ENCODE measurements at regions not wholly inside any gene's neighbourhood (a gene's known extent, or its start where the extent isn't known, plus 50 kb on each side); places are given as distances from the start of the nearest gene placed in this dataset.
"Not testable (repeated sequence)": the region's sequence is repeated elsewhere in the genome, so short reads cannot be mapped to it uniquely, and the experiment has no call there.

DNA sequence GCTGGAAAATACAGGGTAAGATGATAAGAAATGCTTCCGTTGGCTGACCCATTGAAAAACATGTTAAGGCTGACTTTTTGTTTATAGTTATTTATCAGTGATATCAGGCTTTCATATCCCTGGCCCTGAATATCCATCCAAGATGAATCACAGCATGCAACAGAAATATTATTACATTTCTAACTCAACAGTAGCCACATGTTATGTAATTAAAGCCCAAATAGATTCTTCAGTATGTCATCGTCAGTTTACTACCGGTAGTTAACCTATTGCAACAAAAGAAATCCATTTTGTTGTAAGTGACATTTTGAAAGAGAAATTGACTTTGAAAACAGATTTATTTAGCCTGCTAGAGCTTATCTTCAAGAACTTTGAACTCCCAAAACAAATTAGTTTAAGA is 354.1 kb upstream of the CELF2 start:
- DNase-seq: no peak

DNA sequence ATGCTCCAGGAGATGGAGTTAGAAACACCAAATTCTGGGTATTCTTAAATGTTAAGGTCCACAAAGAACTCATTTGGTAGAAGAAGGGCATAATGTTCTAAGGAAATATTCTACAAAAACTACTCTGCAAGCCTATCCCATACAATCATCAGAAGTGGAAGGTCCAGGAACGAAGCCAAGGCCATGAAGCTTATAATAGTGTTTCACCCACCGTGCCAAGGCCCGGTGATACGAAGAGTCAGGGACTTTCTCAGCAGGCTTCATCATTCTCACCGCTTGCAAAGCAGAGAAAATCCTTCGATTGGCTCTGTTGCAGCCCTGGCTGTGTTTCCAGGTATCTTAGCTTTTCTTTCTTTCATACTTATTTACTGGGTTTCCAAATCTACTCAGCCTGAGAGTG is 351.9 kb upstream of the CELF2 start:
- DNase-seq: no peak

DNA sequence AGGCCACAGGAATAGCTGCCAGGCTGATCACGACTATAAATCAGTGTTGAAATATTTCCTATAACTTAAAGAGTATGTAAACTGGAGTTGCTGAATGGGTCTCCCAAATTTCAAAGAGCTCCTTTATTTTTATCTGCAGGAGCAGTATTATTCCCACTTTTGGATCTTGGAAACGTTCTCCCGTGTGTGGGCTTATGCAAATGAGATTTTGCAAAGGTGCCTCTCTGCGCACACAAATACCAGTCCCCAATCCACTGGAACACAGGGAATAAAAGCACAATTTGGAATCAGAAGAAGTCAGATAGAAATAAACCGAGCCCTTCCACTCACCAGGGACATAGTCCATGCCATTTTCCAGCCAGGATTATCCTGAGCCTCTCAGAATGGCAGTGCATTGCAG is 350.2 kb upstream of the CELF2 start:
- no peak for DNase-seq

DNA sequence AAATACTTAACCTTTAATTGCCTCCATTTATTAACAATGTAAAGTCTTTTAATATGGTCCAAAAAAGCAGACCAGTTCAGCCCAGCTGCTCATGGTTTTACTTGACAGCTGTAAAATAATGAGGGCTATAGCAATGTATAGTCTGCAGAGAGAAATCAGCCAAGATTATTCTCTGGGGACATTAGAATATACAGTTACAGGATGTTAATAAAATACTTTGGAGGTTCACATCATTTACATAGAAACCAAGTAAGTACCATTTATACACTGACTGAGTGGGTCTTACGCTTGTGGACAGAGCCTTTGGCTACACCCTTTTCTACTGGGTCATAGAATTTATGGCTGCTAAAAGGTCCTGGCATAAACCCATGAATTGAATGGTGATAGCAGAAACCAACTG is 340.7 kb upstream of the CELF2 start:
- no peak for DNase-seq

DNA sequence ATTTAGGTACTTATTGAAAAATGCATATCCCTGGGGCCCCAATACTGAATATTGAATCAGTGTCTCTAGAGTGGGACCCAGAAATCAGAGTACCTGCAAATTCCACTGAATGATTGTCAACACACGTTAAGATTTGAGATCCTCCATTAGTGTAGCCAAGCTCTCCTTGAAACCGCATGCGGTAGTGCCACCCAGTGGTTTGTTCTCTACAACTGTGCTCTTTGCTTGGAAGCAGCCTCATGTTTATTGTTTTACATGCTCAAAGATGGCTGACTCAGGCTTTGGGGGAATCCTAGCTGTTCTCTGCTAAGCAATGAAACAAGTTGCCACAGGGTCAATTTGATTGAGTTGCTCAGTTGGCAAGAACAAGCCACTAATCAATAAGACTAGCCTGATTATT is 340.2 kb upstream of the CELF2 start:
- no peak for DNase-seq

DNA sequence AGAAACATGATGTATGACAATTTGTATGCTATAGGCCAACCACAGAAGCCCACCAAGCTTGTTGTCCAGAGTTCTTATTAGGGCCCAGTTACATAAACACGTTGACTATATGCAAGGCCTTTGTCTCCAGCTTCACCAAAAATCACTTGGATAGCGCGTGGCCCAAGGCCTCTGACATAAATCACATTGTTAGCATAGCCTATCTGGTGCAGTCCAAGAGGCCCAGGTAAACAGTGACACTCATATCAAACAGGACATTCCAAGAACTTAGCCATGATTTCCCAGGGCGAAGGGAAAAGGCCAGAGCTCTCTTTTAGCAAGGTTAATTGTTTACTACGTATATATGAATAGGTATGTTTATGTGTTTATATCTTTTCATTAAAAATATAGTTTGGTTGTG is 337.2 kb upstream of the CELF2 start:
- DNase-seq: no peak

DNA sequence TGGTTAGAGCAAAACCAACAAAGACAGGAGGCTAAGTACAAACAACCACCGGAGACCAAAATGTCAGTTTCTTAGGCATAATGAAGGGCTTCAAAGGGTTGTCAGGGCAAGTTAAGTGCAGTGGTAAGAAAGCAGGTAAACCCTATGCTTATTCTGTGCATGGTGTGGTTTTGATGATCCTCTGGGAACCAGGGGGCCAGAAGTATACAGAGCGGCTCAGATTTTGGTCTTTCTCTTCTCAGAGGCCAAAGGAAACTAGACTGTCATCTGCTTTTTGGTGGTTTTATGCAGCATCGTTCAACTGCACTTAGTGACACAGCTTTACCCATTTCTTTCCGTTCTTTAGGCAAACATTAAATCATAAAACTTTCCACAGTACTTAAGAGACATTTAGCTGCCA is 332.7 kb upstream of the CELF2 start:
- no peak for DNase-seq

DNA sequence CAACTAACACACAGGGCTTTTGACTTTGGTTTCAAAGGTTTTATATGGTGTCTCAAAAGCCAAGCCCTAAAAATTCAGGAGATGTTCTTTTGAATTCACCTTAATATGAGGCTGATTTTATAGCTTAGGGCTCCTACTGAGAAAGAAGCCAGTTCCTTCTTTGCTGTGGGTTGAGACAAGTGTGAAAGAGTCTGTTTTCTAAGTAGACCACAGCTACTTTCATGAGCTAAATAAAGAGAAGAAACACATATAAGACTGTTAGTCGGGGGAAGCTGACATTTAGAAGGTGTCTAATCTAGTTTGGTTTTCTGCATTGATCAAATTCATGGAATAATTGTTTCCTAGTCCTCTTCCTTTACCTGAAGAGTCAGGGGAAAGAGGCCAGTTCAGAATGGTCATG is 332.1 kb upstream of the CELF2 start:
- no peak for DNase-seq

DNA sequence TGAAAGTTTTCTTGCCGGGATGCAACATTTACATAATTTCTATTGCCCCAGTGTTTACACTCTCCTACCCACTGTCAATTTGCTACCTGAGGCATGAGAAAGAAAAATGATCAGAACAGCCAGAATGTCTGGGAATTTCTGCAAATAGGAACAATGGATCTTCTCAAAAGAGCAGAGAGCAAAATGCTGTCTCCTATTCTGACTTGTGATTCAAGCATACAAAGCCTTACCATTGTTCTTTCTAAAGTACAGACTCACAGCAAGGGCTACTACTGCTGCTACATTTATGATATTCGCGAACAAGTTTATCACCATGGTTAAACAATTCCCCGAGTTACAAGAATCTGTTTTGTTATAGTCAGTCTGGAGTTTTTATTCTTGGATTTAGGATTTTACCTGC is 329.9 kb upstream of the CELF2 start:
- DNase-seq: no peak

DNA sequence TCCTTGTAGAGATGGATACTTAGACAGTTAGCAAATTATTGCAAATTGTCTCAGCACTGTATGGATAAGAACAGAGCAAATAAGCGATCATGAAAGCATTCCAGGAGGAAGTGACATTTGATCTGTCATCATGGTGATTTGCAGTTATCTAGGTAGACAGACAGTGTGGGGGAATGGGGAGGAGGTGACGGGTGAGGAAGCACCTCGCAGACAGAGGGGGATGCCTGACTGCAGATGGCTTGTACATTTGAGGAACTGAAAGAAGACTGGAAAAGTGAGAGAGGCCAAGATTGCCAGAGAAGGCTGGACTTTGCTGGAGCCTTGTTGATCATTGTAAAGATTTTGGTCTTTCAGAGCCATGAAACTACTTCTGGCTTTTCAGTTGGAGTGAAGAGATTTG is 318.2 kb upstream of the CELF2 start:
- DNase-seq: no peak

DNA sequence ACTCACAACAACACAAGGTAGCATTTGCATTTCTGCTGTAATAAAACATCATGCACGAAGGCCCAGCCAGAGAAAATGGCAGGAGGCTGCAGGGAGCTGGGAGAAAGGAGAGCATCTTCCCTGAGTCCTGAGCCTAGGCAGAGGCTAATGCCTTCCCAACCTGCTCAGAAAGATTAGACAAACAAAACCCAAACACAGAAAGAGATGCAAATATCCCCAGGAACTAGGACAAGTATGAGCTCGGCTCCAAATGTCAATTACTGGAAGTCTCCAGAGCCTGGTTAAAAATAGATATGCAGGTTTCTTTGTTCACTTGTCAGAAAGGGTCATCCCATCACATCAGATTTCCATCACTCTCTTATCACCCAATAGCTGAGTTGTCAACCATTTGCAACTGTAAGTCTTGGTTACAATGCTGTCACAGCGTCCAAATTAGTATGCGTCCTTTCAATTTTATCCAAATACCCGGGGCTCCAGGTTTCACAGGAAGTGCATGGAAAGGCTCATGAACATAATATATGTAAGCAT is 316.5 kb upstream of the CELF2 start:
- no peak for DNase-seq

DNA sequence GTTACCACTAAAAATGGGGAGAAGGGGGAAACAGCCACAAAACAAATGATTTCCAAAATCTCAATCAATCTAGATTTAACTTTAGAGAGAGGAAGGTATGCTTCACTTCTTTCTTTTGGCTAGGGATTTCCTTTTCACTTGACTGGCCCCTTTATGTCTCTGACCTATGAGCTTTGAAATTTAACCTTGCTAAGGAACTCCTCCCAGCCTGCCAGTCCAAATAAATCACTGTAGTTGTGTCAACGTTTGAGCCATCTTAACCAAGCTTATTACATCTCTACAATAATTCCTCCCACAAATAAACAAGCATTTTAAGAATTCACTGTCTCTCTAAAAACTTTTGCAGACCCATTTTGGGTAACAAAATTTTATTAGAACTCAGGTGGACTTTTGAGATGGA is 315.5 kb upstream of the CELF2 start:
- DNase-seq: no peak

DNA sequence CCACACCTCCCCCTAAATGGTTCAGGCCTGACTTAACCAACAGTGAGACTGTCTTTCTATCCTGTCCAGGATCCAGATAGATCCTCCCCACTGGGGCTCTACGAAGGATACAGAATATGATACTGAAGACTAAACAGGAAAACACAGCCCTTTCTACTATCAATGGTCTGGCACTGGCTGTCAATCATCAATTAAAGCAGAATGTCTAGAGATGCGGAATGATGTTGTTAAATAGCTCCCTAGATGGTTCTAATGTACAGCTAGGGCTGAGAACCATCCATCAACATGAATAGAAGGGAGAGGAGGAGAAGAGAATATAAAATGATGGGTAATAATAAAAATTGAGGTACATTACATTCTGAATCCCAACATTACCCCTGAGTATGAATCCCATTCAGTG is 314.3 kb upstream of the CELF2 start:
- no peak for DNase-seq

DNA sequence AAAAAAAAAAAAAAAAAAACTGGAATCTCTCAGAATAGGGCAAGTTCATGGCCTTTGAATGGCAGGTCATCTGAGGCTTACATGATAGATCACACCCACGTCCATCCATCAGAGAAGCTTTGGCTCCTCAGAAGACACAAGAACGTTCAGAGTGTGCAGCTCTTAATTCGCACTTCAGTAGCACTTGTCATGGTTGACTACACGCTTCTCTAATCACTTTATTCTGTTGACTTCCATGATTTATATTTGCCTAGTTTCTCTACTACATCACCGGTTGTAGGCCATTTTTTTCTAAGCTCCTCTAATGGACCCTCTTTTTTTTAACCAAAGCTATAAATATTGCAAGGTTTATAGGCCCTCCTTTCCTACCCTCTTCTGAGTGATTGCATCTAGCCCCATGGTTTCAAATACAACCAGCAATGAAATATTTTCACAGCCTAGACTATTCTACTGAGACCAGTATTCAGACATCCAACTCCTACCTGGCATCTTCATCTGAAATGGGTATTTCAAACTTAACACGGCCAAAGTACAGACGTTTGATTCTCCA is 305.4 kb upstream of the CELF2 start:
- DNase-seq: no peak

DNA sequence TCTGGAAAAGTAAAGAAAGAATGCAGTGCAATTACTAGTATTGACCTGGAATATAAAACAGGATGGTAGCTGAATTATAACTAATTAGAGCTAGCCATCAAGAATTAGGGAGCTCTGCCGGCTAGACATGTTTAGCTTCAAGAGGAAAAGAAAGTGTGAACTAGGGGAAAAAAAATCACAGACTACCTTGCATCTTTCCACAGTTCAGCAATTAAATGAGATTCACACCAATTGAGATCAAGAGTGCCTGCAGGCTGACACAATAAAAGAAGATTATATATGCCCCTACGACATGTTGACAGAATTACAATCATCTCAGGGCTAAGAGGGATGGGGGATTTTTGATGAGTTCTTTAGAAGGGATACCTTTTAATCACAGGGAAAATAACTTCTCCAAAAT is 303.3 kb upstream of the CELF2 start:
- DNase-seq: no peak

DNA sequence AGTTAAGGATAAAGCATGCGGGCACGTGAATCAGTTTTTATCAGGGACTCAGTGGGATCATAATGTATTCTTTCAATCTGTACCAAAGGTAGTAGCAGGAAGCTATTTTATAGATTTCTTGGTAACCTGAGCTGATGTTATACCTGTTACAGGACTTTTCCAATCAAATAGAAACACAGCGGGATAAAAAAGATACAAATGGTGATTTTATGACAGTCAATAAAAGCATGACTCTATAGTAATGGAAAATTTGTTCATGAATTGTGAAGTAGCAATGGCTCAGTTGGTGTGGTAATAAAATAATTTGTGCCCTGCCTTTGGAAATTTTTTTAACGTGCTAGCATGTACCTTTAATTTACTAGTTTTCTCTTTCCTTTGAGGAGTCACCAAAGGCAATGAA is 300.7 kb upstream of the CELF2 start:
- no peak for DNase-seq

DNA sequence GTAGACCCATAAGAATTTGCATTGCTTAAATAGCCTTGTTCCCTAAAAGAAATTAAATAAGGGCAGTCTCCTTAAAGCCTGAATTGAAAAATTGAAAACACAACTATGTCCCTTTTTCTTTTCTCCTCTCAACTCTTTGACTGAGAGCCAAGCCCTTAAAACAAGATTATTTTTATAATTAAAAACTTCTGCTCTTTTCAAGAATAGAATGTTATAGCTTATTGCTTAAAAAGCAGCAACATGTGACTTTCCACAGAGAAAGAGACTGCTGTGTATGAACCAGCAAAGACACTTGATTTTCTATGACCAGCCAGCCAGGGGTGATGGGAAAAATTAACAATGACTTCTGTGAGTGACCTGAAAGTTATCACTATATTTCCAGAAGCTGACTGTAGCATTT is 295.2 kb upstream of the CELF2 start:
- no peak for DNase-seq

DNA sequence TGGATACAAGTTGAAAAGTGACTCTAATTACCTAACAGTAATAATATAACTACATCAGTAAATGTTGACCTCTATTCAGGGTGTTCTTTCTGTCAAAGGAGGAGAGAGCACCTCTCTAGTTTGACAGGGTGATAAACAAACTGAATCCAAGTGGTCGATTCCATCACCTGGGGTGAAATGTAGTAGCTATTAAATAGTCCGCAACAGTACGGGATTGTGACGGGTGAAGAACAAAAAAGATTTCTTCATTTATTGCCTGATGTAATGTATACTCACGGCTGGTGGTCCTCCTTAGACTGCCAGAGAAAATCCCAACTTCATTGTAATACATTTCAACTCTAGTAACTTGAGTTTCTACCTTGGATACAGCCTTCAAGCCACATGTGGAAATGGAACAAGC is 292.5 kb upstream of the CELF2 start:
- DNase-seq: no peak

DNA sequence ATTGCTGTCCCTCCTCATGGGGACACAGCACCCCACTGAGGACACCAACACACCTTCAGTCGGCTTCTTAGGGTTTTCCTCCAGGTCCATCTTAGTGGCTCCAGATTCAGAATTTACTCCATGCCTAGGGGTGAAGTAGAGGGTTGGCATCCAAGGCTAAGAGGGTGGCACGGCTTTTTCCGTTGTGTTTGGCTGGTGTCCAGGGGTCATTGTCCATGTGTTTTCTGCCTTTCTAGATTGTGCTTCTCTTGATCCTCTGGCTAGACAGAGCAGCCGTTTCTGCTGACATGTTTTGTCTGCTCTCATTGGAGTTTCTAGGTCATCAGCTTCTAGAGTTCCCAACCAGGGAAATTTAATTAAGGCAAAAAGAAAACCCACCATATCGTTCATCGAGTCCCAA is 291.6 kb upstream of the CELF2 start:
- DNase-seq: no peak

DNA sequence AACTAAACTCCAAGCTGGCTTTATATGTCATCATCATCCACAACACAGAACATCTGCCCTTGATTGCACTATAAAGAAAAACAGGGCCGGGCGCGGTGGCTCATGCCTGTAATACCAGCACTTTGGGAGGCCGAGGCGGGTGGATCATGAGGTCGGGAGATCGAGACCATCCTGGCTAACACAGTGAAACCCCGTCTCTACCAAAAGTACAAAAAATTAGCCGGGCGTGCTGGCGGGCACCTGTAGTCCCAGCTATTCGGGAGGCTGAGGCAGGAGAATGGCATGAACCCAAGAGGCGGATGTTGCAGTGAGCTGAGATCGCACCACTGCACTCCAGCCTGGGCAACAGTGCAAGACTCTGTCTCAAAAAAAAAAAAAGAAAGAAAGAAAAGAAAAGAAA is 290.3 kb upstream of the CELF2 start:
- not testable (repeated sequence) for DNase-seq

DNA sequence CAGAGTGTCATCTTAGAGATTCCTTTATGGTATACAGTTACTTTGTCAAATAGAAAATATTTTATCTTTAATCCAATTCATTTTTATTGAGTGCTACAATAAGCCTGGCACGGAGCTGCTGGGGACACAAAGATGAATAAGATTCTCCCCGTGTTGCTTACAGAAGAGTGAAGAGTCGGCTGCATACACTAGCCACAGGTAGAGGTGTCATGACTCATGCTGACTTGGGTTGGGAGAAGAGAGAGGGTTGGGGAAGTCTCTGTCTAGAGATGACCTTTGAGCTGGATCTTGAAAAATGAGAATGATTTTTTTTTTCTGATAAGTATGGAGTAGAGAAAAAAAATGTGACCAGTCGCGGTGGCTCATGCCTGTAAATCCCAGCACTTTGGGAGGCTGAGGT is 289.9 kb upstream of the CELF2 start:
- no peak for DNase-seq

DNA sequence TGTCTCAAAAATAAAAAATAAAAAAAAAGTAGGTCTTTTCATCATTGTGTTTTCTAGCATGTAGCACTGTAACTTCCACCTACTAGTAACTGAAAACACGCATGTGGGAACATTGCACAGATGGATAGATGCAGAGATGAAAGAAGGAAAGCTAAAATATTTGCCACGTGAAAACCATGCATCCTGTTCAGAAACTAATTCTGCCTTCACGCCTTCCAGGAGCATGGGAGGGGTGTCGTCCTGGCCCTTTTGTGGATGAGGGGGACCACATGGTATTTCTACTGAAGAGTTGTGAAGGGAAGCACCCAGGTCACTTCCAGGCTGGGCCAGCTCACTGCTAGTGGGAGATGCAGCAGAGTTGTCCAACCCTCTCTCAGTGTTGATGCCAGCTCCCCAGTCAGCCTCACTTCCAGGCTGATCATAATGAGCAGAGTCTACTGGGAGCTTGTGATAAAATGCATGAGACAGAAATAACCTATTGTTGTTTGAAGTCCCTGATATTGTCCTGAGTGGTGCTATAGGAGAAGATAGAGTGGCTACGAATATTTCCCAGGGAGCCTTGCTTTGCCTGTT is 287.1 kb upstream of the CELF2 start:
- no peak for DNase-seq

DNA sequence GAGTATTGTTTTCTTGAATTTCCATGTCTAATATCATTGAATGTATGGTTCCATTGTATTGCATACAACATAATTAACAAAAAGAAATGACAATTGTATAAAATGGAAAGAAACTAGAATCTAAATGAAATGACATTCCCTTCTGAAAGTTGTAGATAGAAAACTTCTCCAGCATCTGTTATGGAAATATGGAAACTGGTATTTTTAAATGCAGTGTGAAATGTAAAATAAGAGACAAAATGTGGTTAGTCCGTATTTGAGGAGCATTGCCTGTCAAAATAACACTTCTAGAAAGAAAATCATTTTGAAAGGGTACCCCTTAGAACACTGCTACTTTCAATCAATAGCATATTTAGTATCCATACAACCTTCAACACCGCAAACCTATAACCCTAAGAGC is 286.3 kb upstream of the CELF2 start:
- DNase-seq: no peak

DNA sequence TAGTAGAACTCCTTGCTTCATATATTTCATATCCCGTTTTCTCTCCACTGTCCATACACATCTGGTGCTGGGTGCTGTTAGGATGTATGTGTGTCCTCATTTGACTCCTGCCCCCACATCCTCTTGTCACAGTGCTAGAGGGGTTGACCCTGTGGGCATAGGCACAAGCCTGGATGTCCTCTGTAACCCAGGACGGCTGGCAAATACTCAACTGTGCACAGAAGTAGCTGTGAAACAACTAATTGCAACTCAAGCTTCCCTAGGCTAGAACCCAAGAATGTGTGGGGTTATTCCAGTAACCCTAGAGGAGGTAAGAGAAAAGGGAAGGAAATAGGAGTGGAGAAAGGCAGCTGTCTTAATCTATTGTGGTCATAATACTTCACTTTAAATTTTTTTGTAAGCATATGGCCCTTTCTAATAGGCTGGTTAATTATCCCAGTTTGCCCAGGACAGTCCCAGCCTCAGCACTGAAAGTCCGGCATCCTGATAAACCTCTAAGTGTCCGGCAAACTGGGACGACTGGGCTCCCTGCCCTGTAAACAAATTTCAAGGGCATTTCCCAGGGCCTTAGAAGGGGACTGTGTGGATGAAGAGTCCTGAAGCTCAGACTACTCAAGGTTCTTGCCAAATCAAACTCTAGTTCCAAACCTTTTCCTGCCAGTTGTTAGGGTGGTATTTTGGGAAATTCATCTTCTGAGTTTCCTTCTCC is 283.2 kb upstream of the CELF2 start:
- DNase-seq: no peak

DNA sequence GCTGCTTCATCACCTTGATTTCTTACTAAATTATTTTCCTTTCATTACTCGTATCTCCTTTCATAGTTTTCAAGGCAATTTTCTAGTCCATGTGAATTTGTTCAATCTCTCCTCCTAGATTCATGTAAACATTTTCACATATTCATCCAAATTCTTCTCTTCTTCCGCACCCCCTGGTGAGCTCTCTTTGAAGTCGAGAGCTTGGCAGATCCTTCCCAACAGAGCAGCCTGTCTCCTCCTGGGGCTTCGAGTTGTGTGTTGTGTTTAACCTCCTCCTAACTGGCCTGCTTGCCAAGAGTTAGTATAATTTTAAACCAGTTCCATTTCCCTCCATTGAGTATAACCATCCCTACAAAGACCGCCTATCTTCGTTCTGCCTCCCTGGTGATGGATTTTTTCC is 272.4 kb upstream of the CELF2 start:
- no peak for DNase-seq
